Kidney (tissue), 13 donors: ENCODE measurements at regions not wholly inside any gene's neighbourhood (a gene's known extent, or its start where the extent isn't known, plus 50 kb on each side); places are given as distances from the start of the nearest gene placed in this dataset.

Experiments used
- DNase-seq, 5 donors: peaks; one replicate each; pipeline ENCODE4 v3.0.0-alpha.2; 2013 to 2020
- FAIRE-seq: peaks from 2 replicates; lab custom pipeline; 2012; peaks lifted over from hg19 to GRCh38; lab: Jason Lieb, UNC
- H3K27ac ChIP-seq, 2 donors: one replicate each; pipeline ENCODE4 v1.7.0; 2013; ENCODE audit warnings: low read depth in 2 of 2, low read length in 2 of 2, inconsistent platforms in 1 of 2
- H3K27me3 ChIP-seq: one replicate; pipeline ENCODE4 v1.7.1; 2013; ENCODE audit warnings: low read length, inconsistent platforms; ENCODE audit not compliant: control insufficient read depth, insufficient read depth
- H3K36me3 ChIP-seq, 3 donors: one replicate each; pipeline versions ENCODE4 v1.7.0 to v1.7.1; 2013; ENCODE audit warnings: low read length in 3 of 3, control low read depth in 1 of 3, inconsistent platforms in 1 of 3; ENCODE audit not compliant: insufficient read depth in 3 of 3, control insufficient read depth in 2 of 3
- H3K4me1 ChIP-seq, 3 donors: one replicate each; pipeline versions ENCODE4 v1.7.0 to v1.7.1; 2013; ENCODE audit warnings: low read length in 3 of 3, inconsistent platforms in 1 of 3, low read depth in 1 of 3; ENCODE audit not compliant: control insufficient read depth in 2 of 3, insufficient read depth in 2 of 3
- H3K4me3 ChIP-seq, 3 donors: one replicate each; pipeline versions ENCODE4 v1.7.0 to v1.8.1; 2013; ENCODE audit warnings: low read length in 3 of 3, control low read depth in 1 of 3, inconsistent platforms in 1 of 3
- H3K9ac ChIP-seq, 3 donors: one replicate each; pipeline versions ENCODE4 v1.7.0 to v1.7.1; 2013; ENCODE audit warnings: low read length in 3 of 3, control low read depth in 1 of 3, inconsistent platforms in 1 of 3
- H3K9me3 ChIP-seq, 3 donors: one replicate each; pipeline versions ENCODE4 v1.7.0 to v1.7.1; 2013; ENCODE audit warnings: low read length in 3 of 3, control low read depth in 1 of 3, inconsistent platforms in 1 of 3; ENCODE audit not compliant: control insufficient read depth in 2 of 3, insufficient read depth in 1 of 3
- intact Hi-C: fragments of 100-400 bp; cut with DNase I; formaldehyde crosslinking; loops from one replicate; pipeline ENCODE4 v1.11.1; 2022
- TF ChIP-seq, protein P1 (sequence below): IDR thresholded peaks from 3 replicates; pipeline ENCODE4 v1.5.1; 2012; ENCODE audit warnings: mild to moderate bottlenecking, moderate library complexity, borderline replicate concordance; ENCODE audit not compliant: insufficient read depth; ENCODE audit errors: extremely low read depth
- donor health status: control.
- donor health status: control.
- donor health status: control.
- donor health status: control.
- donor health status: control.
- donor health status: DM: yes; HTN: yes; CAD: no.
- donor health status: Normal renal cell carcinoma (clear cell type).

DNA sequence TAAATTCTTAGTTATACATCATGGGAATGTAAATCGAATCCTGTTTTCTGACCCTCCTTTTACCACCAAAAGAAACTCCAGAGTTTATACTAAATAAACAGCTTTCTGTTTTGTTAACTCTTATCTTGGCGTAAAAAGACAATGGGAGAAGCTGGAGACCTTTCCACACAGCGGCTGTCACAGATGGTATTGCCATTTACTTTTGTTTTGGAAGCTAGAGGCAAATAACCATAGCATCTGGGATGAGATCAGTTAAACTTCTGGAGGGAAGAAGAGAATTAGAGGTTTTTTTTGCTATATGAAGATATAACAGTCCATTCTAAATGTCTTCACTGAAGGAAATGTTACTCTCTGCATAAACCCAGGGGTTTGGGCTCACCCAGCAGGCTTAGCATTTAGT lies 258.9 kb downstream of the REEP3 start:
- H3K4me3 ChIP-seq = no peak overlapping the region
- no peak for FAIRE-seq
- H3K9ac ChIP-seq = no peak overlapping the region
- H3K9me3 ChIP-seq = no peaks in the 10 kb centered on the region
- H3K4me1 ChIP-seq = peaks cover 0 to 2% (median 0%) of the 10 kb centered on the region in 3 donors
- no peaks in the 10 kb centered on the region for H3K27me3 ChIP-seq
- H3K36me3 ChIP-seq = no peaks in the 10 kb centered on the region
- intact Hi-C loops = no loop called here
- no peak for DNase-seq
- TF ChIP-seq, protein P1, sequence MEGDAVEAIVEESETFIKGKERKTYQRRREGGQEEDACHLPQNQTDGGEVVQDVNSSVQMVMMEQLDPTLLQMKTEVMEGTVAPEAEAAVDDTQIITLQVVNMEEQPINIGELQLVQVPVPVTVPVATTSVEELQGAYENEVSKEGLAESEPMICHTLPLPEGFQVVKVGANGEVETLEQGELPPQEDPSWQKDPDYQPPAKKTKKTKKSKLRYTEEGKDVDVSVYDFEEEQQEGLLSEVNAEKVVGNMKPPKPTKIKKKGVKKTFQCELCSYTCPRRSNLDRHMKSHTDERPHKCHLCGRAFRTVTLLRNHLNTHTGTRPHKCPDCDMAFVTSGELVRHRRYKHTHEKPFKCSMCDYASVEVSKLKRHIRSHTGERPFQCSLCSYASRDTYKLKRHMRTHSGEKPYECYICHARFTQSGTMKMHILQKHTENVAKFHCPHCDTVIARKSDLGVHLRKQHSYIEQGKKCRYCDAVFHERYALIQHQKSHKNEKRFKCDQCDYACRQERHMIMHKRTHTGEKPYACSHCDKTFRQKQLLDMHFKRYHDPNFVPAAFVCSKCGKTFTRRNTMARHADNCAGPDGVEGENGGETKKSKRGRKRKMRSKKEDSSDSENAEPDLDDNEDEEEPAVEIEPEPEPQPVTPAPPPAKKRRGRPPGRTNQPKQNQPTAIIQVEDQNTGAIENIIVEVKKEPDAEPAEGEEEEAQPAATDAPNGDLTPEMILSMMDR = no peak
- H3K27ac ChIP-seq = no peak overlapping the region

DNA sequence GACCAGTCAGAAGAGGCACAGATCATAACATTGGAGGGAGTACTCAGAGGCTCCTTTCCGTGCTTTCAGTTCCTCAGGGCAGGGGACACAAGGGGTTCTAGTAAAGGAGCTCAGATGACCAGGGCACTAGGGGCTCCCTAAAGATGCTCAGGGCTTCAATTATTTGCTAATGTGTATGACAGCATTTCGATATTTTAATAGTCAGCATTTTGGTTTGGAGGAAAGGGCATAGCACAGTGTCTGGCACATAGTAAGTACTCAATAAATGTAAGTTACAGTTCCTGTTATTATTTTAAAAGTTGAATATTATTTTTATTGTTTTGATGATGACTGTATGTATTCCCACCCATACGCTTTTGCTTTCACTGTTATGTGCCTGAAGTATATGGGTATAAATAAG lies 260.0 kb downstream of the REEP3 start:
- intact Hi-C loops = no loop called here
- no peaks in the 10 kb centered on the region for H3K36me3 ChIP-seq
- FAIRE-seq (no peak), DNase-seq (no peak)
- no peak overlapping the region for H3K9ac ChIP-seq
- no peak overlapping the region for H3K27ac ChIP-seq
- no peaks in the 10 kb centered on the region for H3K4me1 ChIP-seq
- no peaks in the 10 kb centered on the region for H3K9me3 ChIP-seq
- no peaks in the 10 kb centered on the region for H3K27me3 ChIP-seq
- H3K4me3 ChIP-seq = no peak overlapping the region
- TF ChIP-seq, protein P1 = no peak

DNA sequence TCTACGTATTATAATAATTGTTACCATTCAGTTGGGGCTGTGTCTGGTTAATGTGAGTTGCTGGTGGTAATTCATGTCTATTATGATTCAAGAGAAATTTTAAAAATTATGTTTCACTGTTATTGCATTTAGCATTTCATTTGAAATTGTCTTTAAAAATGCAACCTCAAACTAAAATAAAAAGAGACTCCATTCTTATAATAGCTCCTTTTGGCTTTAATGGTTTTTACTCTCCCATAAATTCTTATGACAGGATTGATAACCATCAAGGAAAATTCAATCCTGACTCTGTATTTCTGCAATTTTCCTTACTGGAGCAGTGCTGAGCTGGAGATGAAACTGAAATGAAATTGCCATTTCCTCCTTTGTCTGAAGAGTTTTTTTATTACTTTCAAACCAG lies 262.7 kb downstream of the REEP3 start:
- no peaks in the 10 kb centered on the region for H3K4me1 ChIP-seq
- DNase-seq = no peak
- intact Hi-C loops = no loop called here
- no peaks in the 10 kb centered on the region for H3K9me3 ChIP-seq
- H3K27me3 ChIP-seq = no peaks in the 10 kb centered on the region
- no peak overlapping the region for H3K27ac ChIP-seq
- no peak for FAIRE-seq
- H3K36me3 ChIP-seq = no peaks in the 10 kb centered on the region
- TF ChIP-seq, protein P1 = no peak
- no peak overlapping the region for H3K4me3 ChIP-seq
- H3K9ac ChIP-seq = no peak overlapping the region

DNA sequence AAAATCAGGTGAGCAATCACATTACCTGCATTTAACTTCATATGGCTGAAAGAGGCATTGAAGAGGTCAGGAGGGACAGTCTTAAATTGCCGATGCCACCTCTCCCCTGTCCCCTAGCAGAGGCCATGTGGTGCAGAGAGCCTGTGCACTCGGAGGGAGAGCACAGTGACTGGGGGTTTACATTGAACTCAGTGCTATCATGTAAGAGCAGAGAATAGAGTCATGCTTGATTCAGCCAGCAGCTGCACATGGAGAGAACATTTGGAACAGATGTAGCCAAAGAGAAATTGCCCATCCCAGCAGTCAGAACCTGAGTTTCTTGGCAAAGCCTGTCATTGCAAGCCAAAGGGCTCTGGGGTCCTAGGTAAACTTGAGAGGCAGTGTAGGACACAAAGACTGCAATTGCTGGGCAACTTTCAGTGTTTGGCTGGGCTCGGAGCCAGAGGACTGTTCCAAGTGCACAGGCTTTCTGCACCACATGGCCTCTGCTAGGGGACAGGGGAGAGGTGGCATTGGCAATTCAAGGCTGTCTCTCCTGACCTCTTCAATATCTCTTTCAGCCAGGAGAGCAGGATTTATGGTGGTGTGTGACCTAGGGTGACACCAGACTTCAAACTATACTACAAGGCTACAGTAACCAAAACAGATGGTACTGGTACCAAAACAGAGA lies 267.1 kb downstream of the REEP3 start:
- TF ChIP-seq, protein P1 = no peak
- no peak for FAIRE-seq
- no peak for DNase-seq
- H3K27ac ChIP-seq = no peak overlapping the region
- intact Hi-C loops = no loop called here
- H3K9ac ChIP-seq = no peak overlapping the region
- no peaks in the 10 kb centered on the region for H3K4me1 ChIP-seq
- no peak overlapping the region for H3K4me3 ChIP-seq
- H3K9me3 ChIP-seq = peaks cover 0 to 3% (median 0%) of the 10 kb centered on the region in 3 donors
- H3K36me3 ChIP-seq = no peaks in the 10 kb centered on the region
- H3K27me3 ChIP-seq = no peaks in the 10 kb centered on the region
